PC-3 (cell line): ENCODE measurements at regions not wholly inside any gene's neighbourhood (a gene's known extent, or its start where the extent isn't known, plus 50 kb on each side); places are given as distances from the start of the nearest gene placed in this dataset.

Source experiments
- EZH2 ChIP-seq: fragments of 300-600 bp; sonication (generic); IDR thresholded peaks from one replicate; pipeline ENCODE4 v1.6.1; 2017; ENCODE audit warnings: antibody characterized with exemption, mild to moderate bottlenecking, low read length; ENCODE audit not compliant: unreplicated experiment
- EZH2phosphoT487 ChIP-seq: fragments of 300-600 bp; sonication (generic); IDR thresholded peaks from 2 replicates; pipeline ENCODE4 v1.6.1; 2018; ENCODE audit warnings: mild to moderate bottlenecking, antibody characterized with exemption, low read length, borderline replicate concordance
- TF ChIP-seq, protein P1 (sequence below): fragments of 300-600 bp; sonication (generic); conservative IDR thresholded peaks from 2 replicates; pipeline ENCODE4 v1.5.1; 2017; ENCODE audit warnings: antibody characterized with exemption, low read depth, mild to moderate bottlenecking, low read length

- TF ChIP-seq, protein P1, sequence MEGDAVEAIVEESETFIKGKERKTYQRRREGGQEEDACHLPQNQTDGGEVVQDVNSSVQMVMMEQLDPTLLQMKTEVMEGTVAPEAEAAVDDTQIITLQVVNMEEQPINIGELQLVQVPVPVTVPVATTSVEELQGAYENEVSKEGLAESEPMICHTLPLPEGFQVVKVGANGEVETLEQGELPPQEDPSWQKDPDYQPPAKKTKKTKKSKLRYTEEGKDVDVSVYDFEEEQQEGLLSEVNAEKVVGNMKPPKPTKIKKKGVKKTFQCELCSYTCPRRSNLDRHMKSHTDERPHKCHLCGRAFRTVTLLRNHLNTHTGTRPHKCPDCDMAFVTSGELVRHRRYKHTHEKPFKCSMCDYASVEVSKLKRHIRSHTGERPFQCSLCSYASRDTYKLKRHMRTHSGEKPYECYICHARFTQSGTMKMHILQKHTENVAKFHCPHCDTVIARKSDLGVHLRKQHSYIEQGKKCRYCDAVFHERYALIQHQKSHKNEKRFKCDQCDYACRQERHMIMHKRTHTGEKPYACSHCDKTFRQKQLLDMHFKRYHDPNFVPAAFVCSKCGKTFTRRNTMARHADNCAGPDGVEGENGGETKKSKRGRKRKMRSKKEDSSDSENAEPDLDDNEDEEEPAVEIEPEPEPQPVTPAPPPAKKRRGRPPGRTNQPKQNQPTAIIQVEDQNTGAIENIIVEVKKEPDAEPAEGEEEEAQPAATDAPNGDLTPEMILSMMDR: no peak
- TF ChIP-seq EZH2phosphoT487 (no peak), EZH2 (no peak)
Observed at GRCh38 chr15:61598655-61599054, 369.6 kb upstream of the RORA start.
